ENCODE measurements at regions not wholly inside any gene's neighbourhood (a gene's known extent, or its start where the extent isn't known, plus 50 kb on each side); places are given as distances from the start of the nearest gene placed in this dataset.

DNA sequence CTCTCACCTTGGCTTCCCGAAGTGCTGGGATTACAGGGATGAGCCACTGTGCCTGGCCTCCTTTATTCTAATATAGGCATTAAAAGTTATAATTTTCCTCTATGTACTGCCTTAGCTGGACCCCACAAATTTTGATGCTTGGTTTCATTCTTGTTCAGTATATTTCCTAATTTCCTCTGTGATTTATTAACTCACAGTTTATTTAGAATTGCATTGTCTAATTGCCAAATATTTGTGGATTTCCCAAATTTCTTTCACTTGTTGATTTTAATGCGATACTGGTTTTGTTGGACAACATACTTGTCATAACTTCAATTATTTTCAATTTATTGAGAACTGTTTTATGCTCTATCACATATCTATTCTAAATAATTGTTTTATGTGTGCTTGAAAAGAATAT is 366.0 kb downstream of the OMA1 start:
- TF ChIP-seq, protein P1, sequence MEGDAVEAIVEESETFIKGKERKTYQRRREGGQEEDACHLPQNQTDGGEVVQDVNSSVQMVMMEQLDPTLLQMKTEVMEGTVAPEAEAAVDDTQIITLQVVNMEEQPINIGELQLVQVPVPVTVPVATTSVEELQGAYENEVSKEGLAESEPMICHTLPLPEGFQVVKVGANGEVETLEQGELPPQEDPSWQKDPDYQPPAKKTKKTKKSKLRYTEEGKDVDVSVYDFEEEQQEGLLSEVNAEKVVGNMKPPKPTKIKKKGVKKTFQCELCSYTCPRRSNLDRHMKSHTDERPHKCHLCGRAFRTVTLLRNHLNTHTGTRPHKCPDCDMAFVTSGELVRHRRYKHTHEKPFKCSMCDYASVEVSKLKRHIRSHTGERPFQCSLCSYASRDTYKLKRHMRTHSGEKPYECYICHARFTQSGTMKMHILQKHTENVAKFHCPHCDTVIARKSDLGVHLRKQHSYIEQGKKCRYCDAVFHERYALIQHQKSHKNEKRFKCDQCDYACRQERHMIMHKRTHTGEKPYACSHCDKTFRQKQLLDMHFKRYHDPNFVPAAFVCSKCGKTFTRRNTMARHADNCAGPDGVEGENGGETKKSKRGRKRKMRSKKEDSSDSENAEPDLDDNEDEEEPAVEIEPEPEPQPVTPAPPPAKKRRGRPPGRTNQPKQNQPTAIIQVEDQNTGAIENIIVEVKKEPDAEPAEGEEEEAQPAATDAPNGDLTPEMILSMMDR (IDR thresholded peaks at IDR 0.05; ENCODE audit: insufficient read depth, low read depth, low read length): no peak
- no peak for TF ChIP-seq EZH2 (IDR thresholded peaks at IDR 0.05; ENCODE audit: insufficient read depth, low read length)

Data from astrocyte (in vitro differentiated cells and primary cell).